Dendritic cell treated with granulocyte-macrophage colony-stimulating factor and Interleukin-4, amounts not matched to agents 40 ng/mL and 50 ng/mL, for 4 days (primary cell): ENCODE measurements at regions not wholly inside any gene's neighbourhood (a gene's known extent, or its start where the extent isn't known, plus 50 kb on each side); places are given as distances from the start of the nearest gene placed in this dataset.
A peak's percentile ranks its signal among the peaks of the same experiment; 100 is the strongest.
"Not testable (repeated sequence)": the region's sequence is repeated elsewhere in the genome, so short reads cannot be mapped to it uniquely, and the experiment has no call there.

ENCODE experiments used
- H3K27ac Mint-ChIP-seq: one replicate; pipeline ENCODE4 v1.8.0; 2022; ENCODE audit warnings: mild to moderate bottlenecking, mixed read lengths
- H3K27me3 Mint-ChIP-seq: one replicate; pipeline ENCODE4 v1.8.0; 2022; ENCODE audit warnings: mild to moderate bottlenecking, mixed read lengths
- H3K36me3 Mint-ChIP-seq: one replicate; pipeline ENCODE4 v1.8.0; 2022; ENCODE audit warnings: low read depth, mixed read lengths
- H3K4me1 Mint-ChIP-seq: one replicate; pipeline ENCODE4 v1.8.0; 2022; ENCODE audit warnings: low read depth, mixed read lengths
- H3K4me3 Mint-ChIP-seq: one replicate; pipeline ENCODE4 v1.8.0; 2022; ENCODE audit warnings: mild to moderate bottlenecking, moderate library complexity, mixed read lengths
- H3K9me3 Mint-ChIP-seq: one replicate; pipeline ENCODE4 v1.8.0; 2022; ENCODE audit warnings: mixed read lengths
- intact Hi-C: fragments of 100-400 bp; cut with micrococcal nuclease; formaldehyde crosslinking; loops from one replicate; pipeline ENCODE4 v1.15.0; 2022

DNA sequence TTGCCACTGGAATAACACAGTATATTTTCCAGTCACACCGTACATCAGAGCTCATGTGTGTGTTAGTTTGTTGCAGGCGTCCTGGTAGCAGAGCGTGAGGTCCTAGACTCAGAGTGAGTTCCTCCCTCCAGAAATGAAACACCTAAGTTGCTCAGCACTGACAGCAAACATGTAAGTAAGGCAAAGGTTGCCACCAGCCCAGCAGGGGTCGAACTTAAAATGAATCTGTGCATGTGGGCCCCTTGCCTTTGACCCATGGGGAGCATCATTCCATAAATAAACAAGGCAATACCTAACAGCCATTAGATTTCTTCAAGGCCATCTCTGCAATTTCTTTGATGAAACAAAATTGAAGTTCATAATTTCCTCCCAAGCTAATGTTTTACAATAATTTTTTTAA is 125.3 kb upstream of the ERG start:
- H3K4me1 Mint-ChIP-seq, result no peaks in the 10 kb centered on the region
- H3K4me3 Mint-ChIP-seq, result no peak overlapping the region
- intact Hi-C loops, result no loop called here
- H3K27me3 Mint-ChIP-seq, result peaks cover 3% of the 10 kb centered on the region
- H3K36me3 Mint-ChIP-seq, result no peaks in the 10 kb centered on the region
- no peaks in the 10 kb centered on the region for H3K9me3 Mint-ChIP-seq
- no peak overlapping the region for H3K27ac Mint-ChIP-seq

DNA sequence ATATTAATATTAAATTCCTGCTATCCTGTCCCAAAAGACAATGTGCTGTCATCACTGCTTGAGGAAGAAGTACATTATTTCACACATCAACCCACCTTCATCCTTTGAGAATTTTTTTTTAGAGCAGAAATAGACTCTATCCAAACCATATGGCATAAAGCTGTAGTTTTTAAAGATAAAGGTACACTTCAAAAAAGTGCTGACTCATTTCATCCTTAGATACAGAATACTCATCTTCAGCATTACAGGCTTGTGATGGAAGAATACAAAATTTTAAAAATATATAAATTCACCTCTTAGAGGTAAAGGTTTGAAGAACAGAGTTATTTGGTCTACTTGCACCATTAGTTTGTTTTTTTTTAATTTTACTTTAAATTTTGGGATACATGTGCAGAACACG is 126.7 kb upstream of the ERG start:
- H3K4me3 Mint-ChIP-seq, result no peak overlapping the region
- intact Hi-C loops, result no loop called here
- no peaks in the 10 kb centered on the region for H3K36me3 Mint-ChIP-seq
- peaks cover 6% of the 10 kb centered on the region for H3K9me3 Mint-ChIP-seq
- peaks cover 4% of the 10 kb centered on the region for H3K27me3 Mint-ChIP-seq
- no peaks in the 10 kb centered on the region for H3K4me1 Mint-ChIP-seq
- no peak overlapping the region for H3K27ac Mint-ChIP-seq

- Mint-ChIP-seq H3K27ac (no peak overlapping the region), H3K4me3 (no peak overlapping the region), H3K27me3 (peaks cover 4% of the 10 kb centered on the region), H3K36me3 (no peaks in the 10 kb centered on the region), H3K4me1 (peaks cover 4% of the 10 kb centered on the region), H3K9me3 (peaks cover 15% of the 10 kb centered on the region)
- intact Hi-C loops, result no loop called here
Observed at GRCh38 chr21:38626306-38626705, 128.0 kb upstream of the ERG start.

DNA sequence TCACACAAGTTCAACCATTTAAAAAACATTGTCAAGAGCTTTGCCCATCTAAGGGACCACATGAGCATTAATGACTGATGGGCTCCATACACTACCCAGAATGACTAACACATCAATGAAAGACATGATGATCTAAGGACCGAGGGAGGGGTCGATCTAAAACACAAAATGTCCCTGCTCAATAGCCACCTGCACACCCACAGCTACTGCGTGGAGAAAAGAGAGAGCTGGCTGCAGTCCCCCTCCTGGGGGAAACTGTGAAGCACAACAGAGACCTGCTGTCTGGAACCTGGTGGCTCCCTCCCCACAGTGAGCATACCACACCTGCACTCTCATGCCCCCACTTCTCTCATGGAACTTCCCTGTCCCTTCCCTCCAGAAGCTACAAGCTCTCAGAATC is 130.1 kb upstream of the ERG start:
- Mint-ChIP-seq H3K27me3 (peaks cover 5% of the 10 kb centered on the region), H3K36me3 (no peaks in the 10 kb centered on the region), H3K4me3 (no peak overlapping the region), H3K4me1 (peaks cover 5% of the 10 kb centered on the region), H3K27ac (no peak overlapping the region), H3K9me3 (peaks cover 15% of the 10 kb centered on the region)
- intact Hi-C loops, result no loop called here

DNA sequence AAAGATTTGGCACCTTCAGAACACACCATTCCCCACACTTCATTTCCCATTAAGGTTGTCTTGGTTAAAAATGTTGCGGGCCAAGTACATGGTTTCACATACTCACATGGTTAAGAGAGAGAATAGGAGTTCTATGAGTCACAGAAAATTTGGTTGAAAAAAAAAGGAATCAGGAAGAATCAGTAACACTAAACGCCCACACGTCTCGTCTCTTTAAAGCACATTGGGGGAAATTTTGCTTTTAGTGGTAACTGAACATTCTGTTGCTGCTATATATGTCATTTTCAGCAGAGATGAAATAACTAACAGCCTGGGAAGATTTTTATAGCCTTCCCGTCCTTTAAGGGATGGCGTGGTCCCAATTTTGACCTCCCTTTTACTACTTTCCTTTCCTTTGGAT is 132.9 kb upstream of the ERG start:
- Mint-ChIP-seq H3K27me3 (peaks cover 5% of the 10 kb centered on the region), H3K4me3 (no peak overlapping the region)

GRCh38 chr21:38631676-38632075 is 133.4 kb upstream of the ERG start:
- H3K36me3 Mint-ChIP-seq, result no peaks in the 10 kb centered on the region

More for the DNA sequence above, 132.9 kb upstream of the ERG start:
- Mint-ChIP-seq H3K27ac (no peak overlapping the region), H3K4me1 (peaks cover 5% of the 10 kb centered on the region), H3K36me3 (no peaks in the 10 kb centered on the region), H3K9me3 (peaks cover 30% of the 10 kb centered on the region)
- intact Hi-C loops, result no loop called here

DNA sequence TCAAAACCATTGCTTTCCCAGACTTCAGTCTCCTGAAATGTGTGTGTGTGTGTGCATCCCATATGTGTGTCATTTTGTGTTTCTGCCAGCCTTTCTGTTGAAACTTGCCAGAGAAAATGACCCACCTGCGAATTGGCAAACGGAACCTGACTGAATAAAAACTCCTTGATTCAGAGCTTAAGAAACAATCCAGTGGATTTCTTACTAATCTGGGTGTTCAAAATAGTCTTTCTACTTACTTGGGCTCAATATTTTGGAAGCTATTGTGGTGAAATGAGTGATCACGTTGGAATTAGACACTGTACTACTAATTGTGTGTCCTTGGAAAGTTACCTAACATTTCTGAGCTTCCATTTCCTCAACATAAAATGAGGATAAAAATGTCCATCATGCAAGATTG is 138.9 kb upstream of the ERG start:
- Mint-ChIP-seq H3K4me1 (peaks cover 18% of the 10 kb centered on the region), H3K27ac (no peak overlapping the region), H3K36me3 (no peaks in the 10 kb centered on the region), H3K27me3 (peaks cover 6% of the 10 kb centered on the region), H3K4me3 (no peak overlapping the region), H3K9me3 (peaks cover 30% of the 10 kb centered on the region)
- intact Hi-C loops, result no loop called here

More at GRCh38 chr21:38631676-38632075, 133.4 kb upstream of the ERG start:
- Mint-ChIP-seq H3K4me1 (peaks cover 5% of the 10 kb centered on the region), H3K27me3 (peaks cover 5% of the 10 kb centered on the region), H3K27ac (no peak overlapping the region), H3K4me3 (no peak overlapping the region), H3K9me3 (peaks cover 35% of the 10 kb centered on the region)
- intact Hi-C loops, result no loop called here

DNA sequence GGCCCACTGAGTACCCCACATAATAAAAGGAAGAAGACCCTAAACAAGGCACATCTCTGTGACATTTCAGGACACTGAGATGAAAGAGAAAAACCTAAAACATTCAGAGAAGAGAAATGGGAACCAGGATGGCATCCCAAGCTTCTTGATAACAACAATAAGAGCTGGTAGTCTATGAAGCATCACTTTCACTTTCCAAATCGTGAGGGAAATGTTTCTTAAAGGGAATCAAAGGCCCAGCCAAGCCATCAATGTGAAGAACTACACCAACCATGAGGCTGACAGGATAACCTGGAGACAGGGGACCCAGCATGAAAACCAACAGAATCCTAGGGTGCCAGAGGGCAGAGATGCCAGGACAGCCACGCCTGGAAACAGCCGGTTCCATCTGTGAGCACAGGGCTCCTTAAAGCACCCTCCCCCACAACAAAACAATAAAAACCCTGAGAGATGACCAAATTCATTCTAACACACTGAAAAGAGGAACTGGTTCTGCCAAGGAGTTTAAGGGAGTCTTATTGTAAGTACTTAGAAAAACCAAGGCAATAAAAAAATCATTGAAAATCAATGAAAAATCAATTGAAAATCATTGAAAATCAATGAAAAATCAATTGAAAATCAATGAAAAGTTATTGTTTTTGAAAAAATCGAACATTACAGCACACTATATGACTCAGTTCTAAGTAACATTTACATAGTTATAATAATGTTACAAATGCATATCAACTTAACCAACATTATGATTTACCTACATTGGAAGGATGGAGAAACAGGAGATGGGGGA is 141.5 kb upstream of the ERG start:
- Mint-ChIP-seq H3K9me3 (peaks cover 27% of the 10 kb centered on the region), H3K4me3 (peak overlapping the region; percentile 34), H3K27me3 (peaks cover 5% of the 10 kb centered on the region), H3K36me3 (no peaks in the 10 kb centered on the region), H3K4me1 (peaks cover 18% of the 10 kb centered on the region), H3K27ac (peak overlapping the region; percentile 34)
- intact Hi-C loops, result no loop called here

DNA sequence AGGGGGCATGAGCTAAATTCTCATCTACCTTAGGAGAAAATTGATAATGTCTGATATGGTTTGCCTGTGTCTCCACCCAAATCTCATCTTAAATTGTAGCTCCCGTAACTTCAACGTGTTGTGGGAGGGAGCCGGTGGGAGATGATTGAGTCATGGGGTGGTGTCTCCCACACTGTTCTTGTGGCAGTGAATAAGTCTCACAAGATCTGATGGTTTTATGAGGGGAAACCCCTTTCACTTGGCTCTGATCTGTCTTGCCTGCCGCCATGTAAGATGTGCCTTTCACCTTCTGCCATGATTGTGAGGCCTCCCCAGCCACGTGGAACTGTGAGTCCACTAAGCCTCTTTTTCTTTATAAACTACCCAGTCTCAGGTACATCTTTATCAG is 142.1 kb upstream of the ERG start:
- H3K27me3 Mint-ChIP-seq, H3K36me3 Mint-ChIP-seq, H3K4me3 Mint-ChIP-seq, intact Hi-C loops, H3K27ac Mint-ChIP-seq: not testable (repeated sequence)
- Mint-ChIP-seq H3K9me3 (peaks cover 21% of the 10 kb centered on the region), H3K4me1 (peaks cover 18% of the 10 kb centered on the region)

- Mint-ChIP-seq H3K36me3 (no peaks in the 10 kb centered on the region), H3K9me3 (peaks cover 8% of the 10 kb centered on the region), H3K4me3 (no peak overlapping the region), H3K27me3 (peaks cover 10% of the 10 kb centered on the region), H3K27ac (no peak overlapping the region), H3K4me1 (peaks cover 14% of the 10 kb centered on the region)
- intact Hi-C loops, result no loop called here
Observed at GRCh38 chr21:38643404-38644023, 145.2 kb upstream of the ERG start.

GRCh38 chr21:38645282-38645681 is 147.0 kb upstream of the ERG start:
- no peak overlapping the region for H3K4me3 Mint-ChIP-seq
- no peak overlapping the region for H3K27ac Mint-ChIP-seq
- peaks cover 10% of the 10 kb centered on the region for H3K27me3 Mint-ChIP-seq
- no peaks in the 10 kb centered on the region for H3K4me1 Mint-ChIP-seq
- H3K9me3 Mint-ChIP-seq, result peaks cover 7% of the 10 kb centered on the region
- no peaks in the 10 kb centered on the region for H3K36me3 Mint-ChIP-seq
- intact Hi-C loops, result no loop called here

GRCh38 chr21:38646213-38646837 is 148.0 kb upstream of the ERG start:
- Mint-ChIP-seq H3K27ac (no peak overlapping the region), H3K4me3 (no peak overlapping the region), H3K36me3 (no peaks in the 10 kb centered on the region), H3K9me3 (no peaks in the 10 kb centered on the region), H3K27me3 (peaks cover 8% of the 10 kb centered on the region), H3K4me1 (no peaks in the 10 kb centered on the region)
- intact Hi-C loops, result no loop called here

- Mint-ChIP-seq H3K27ac (no peak overlapping the region), H3K9me3 (no peaks in the 10 kb centered on the region), H3K4me3 (no peak overlapping the region), H3K27me3 (peaks cover 14% of the 10 kb centered on the region), H3K4me1 (no peaks in the 10 kb centered on the region), H3K36me3 (no peaks in the 10 kb centered on the region)
- intact Hi-C loops, result no loop called here
Observed at GRCh38 chr21:38649120-38649519, 150.8 kb upstream of the ERG start.

GRCh38 chr21:38651570-38651969 is 153.3 kb upstream of the ERG start:
- H3K36me3 Mint-ChIP-seq, result no peaks in the 10 kb centered on the region

More at GRCh38 chr21:38651570-38651969, 153.3 kb upstream of the ERG start:
- Mint-ChIP-seq H3K9me3 (no peaks in the 10 kb centered on the region), H3K4me1 (no peaks in the 10 kb centered on the region), H3K27ac (no peak overlapping the region), H3K4me3 (no peak overlapping the region), H3K27me3 (peaks cover 28% of the 10 kb centered on the region)
- intact Hi-C loops, result no loop called here
